OCI-LY1 (cell line): ENCODE measurements at regions not wholly inside any gene's neighbourhood (a gene's known extent, or its start where the extent isn't known, plus 50 kb on each side); places are given as distances from the start of the nearest gene placed in this dataset.
"Not testable (repeated sequence)": the region's sequence is repeated elsewhere in the genome, so short reads cannot be mapped to it uniquely, and the experiment has no call there.

Source experiments
- H2AFZ ChIP-seq: fragments of 200-600 bp; sonication (generic), shearing (Covaris generic); 2 replicates; pipeline ENCODE4 v1.6.0; 2014; ENCODE audit warnings: antibody characterized with exemption, mild to moderate bottlenecking, low read length
- H3F3A ChIP-seq: fragments of 200-600 bp; sonication (generic), shearing (Covaris generic); 2 replicates; pipeline ENCODE4 v1.6.0; 2014; ENCODE audit warnings: mild to moderate bottlenecking, antibody characterized with exemption, low read length, moderate library complexity; ENCODE audit not compliant: insufficient read depth
- H3K27ac ChIP-seq: fragments of 200-600 bp; sonication (generic); 2 replicates; pipeline ENCODE4 v1.5.1; 2014; ENCODE audit warnings: low read length, mixed run types, mild to moderate bottlenecking, low read depth; ENCODE audit not compliant: poor library complexity, severe bottlenecking
- H3K27me3 ChIP-seq: fragments of 200-600 bp; sonication (generic); 2 replicates; pipeline ENCODE4 v1.6.0; 2014; ENCODE audit warnings: antibody characterized with exemption, mild to moderate bottlenecking, low read length, moderate library complexity; ENCODE audit not compliant: insufficient read depth
- H3K36me3 ChIP-seq: fragments of 200-600 bp; sonication (generic); 2 replicates; pipeline ENCODE4 v1.6.1; 2014; ENCODE audit warnings: mild to moderate bottlenecking, antibody characterized with exemption, low read length, moderate library complexity, mixed read lengths; ENCODE audit not compliant: insufficient read depth
- H3K4me1 ChIP-seq: fragments of 200-600 bp; sonication (generic); 2 replicates; pipeline ENCODE4 v1.5.1; 2014; ENCODE audit warnings: mild to moderate bottlenecking, low read length, moderate library complexity; ENCODE audit not compliant: insufficient read depth, severe bottlenecking
- H3K4me2 ChIP-seq: fragments of 200-600 bp; sonication (generic), shearing (Covaris generic); 2 replicates; pipeline ENCODE4 v1.6.1; 2014; ENCODE audit warnings: low read length
- H3K4me3 ChIP-seq: fragments of 200-600 bp; sonication (generic); 2 replicates; pipeline ENCODE4 v1.5.1; 2014; ENCODE audit warnings: low read length, low read depth, mild to moderate bottlenecking, mixed read lengths; ENCODE audit not compliant: poor library complexity, severe bottlenecking
- H3K79me2 ChIP-seq: fragments of 200-600 bp; shearing (Covaris generic); 2 replicates; pipeline ENCODE4 v1.6.1; 2016; ENCODE audit warnings: mixed run types, low read length, mixed read lengths; ENCODE audit not compliant: insufficient read depth
- H3K9ac ChIP-seq: fragments of 200-600 bp; sonication (generic), shearing (Covaris generic); 2 replicates; pipeline ENCODE4 v1.6.1; 2014; ENCODE audit warnings: mild to moderate bottlenecking, low read length, mixed read lengths
- H3K9me2 ChIP-seq: fragments of 200-600 bp; sonication (generic), shearing (Covaris generic); 2 replicates; pipeline ENCODE4 v1.6.1; 2014; ENCODE audit warnings: low read depth, mild to moderate bottlenecking, low read length, mixed read lengths
- H3K9me3 ChIP-seq: fragments of 200-600 bp; shearing (Covaris generic); 2 replicates; pipeline ENCODE4 v1.6.1; 2014; ENCODE audit warnings: low read length, mixed read lengths
- H4K20me1 ChIP-seq: fragments of 200-600 bp; sonication (generic), shearing (Covaris generic); 2 replicates; pipeline ENCODE4 v1.6.0; 2016; ENCODE audit warnings: mild to moderate bottlenecking, low read length; ENCODE audit not compliant: insufficient read depth
- EZH2 ChIP-seq: fragments of 200-600 bp; sonication (generic), shearing (Covaris generic); IDR thresholded peaks from 2 replicates; pipeline ENCODE4 v1.8.0; 2017; ENCODE audit warnings: borderline replicate concordance, mixed run types, mild to moderate bottlenecking, antibody characterized with exemption, low read length, moderate library complexity, mixed read lengths
- TF ChIP-seq, protein P1 (sequence below): fragments of 200-600 bp; sonication (generic), shearing (Covaris generic); IDR thresholded peaks from 2 replicates; pipeline ENCODE4 v1.5.1; 2017; ENCODE audit warnings: mild to moderate bottlenecking, antibody characterized with exemption, low read length, moderate library complexity, mixed read lengths

DNA sequence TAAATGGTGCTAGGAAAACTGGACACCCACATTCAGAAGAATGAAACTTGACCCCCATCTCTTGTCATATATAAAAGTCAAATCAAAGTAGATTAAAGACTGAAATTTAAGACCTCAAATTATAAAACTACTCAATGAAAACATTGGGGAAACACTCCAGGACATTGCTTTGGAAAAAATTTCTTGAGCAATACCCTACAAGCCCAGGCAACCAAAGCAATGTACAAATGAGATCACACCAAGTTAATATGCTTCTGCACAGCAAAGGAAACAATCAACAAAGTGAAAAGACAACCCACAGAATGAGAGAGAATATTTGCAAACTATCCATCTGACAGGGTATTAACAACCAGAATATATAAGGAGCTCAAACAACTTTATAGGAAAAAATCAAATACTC is 407.9 kb upstream of the BTBD3 start:
- H3K27ac ChIP-seq, result no peak overlapping the region
- H3K4me2 ChIP-seq, result no peak overlapping the region
- H3K9me3 ChIP-seq, result no peaks in the 10 kb centered on the region
- no peak overlapping the region for H3K9ac ChIP-seq
- no peaks in the 10 kb centered on the region for H4K20me1 ChIP-seq
- no peak overlapping the region for H2AFZ ChIP-seq
- TF ChIP-seq EZH2, result no peak
- TF ChIP-seq, protein P1, sequence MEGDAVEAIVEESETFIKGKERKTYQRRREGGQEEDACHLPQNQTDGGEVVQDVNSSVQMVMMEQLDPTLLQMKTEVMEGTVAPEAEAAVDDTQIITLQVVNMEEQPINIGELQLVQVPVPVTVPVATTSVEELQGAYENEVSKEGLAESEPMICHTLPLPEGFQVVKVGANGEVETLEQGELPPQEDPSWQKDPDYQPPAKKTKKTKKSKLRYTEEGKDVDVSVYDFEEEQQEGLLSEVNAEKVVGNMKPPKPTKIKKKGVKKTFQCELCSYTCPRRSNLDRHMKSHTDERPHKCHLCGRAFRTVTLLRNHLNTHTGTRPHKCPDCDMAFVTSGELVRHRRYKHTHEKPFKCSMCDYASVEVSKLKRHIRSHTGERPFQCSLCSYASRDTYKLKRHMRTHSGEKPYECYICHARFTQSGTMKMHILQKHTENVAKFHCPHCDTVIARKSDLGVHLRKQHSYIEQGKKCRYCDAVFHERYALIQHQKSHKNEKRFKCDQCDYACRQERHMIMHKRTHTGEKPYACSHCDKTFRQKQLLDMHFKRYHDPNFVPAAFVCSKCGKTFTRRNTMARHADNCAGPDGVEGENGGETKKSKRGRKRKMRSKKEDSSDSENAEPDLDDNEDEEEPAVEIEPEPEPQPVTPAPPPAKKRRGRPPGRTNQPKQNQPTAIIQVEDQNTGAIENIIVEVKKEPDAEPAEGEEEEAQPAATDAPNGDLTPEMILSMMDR, result no peak
- no peaks in the 10 kb centered on the region for H3K36me3 ChIP-seq
- H3K4me3 ChIP-seq, result no peak overlapping the region
- no peaks in the 10 kb centered on the region for H3F3A ChIP-seq
- no peaks in the 10 kb centered on the region for H3K79me2 ChIP-seq
- no peaks in the 10 kb centered on the region for H3K4me1 ChIP-seq
- no peaks in the 10 kb centered on the region for H3K9me2 ChIP-seq
- no peaks in the 10 kb centered on the region for H3K27me3 ChIP-seq

DNA sequence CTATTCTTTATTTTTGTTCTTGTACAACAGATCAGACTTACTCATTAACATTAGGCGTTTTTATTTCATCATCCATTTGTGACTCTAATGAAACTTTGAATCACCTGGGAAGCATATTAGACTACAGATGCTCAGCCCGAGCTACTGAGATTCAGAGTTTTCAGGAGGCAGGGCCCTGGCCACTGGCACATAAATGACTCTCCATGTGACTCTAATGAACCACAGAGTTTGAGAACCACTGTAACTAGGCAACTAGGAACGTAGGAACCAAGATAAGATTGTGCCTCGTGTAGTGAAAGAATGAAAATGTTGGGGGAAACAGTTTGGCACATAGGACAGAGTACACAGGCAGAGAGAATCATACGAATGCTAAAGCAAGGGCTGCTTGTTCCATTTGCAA is 405.9 kb upstream of the BTBD3 start:
- Histone ChIP-seq H3K27ac (no peak overlapping the region), H3K4me2 (no peak overlapping the region), H3K79me2 (no peaks in the 10 kb centered on the region), H3K27me3 (no peaks in the 10 kb centered on the region), H3K9me3 (no peaks in the 10 kb centered on the region), H3F3A (no peaks in the 10 kb centered on the region), H4K20me1 (no peaks in the 10 kb centered on the region), H3K9ac (no peak overlapping the region), H2AFZ (no peak overlapping the region), H3K4me3 (no peak overlapping the region), H3K9me2 (no peaks in the 10 kb centered on the region), H3K4me1 (no peaks in the 10 kb centered on the region), H3K36me3 (no peaks in the 10 kb centered on the region)
- no peak for TF ChIP-seq EZH2
- TF ChIP-seq, protein P1, result no peak

DNA sequence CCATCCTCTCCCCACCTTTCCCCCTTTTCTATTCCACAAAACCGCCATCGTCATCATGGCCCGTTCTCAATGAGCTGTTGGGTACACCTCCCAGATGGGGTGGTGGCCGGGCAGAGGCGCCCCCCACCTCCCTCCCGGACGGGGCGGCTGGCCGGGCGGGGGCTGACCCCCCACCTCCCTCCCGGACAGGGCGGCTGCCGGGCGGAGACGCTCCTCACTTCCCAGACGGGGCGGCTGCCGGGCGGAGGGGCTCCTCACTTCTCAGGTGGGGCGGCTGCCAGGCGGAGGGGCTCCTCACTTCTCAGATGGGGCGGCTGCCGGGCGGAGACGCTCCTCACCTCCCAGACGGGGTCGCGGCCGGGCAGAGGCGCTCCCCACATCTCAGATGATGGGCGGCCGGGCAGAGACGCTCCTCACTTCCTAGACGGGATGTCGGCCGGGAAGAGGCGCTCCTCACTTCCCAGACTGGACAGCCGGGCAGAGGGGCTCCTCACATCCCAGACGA is 404.4 kb upstream of the BTBD3 start:
- H3K27me3 ChIP-seq, H3K79me2 ChIP-seq, H3K27ac ChIP-seq, H3K9me2 ChIP-seq, H2AFZ ChIP-seq, H3K9ac ChIP-seq, H3F3A ChIP-seq, H4K20me1 ChIP-seq, H3K36me3 ChIP-seq, H3K9me3 ChIP-seq, H3K4me3 ChIP-seq, H3K4me1 ChIP-seq, H3K4me2 ChIP-seq: not testable (repeated sequence)

DNA sequence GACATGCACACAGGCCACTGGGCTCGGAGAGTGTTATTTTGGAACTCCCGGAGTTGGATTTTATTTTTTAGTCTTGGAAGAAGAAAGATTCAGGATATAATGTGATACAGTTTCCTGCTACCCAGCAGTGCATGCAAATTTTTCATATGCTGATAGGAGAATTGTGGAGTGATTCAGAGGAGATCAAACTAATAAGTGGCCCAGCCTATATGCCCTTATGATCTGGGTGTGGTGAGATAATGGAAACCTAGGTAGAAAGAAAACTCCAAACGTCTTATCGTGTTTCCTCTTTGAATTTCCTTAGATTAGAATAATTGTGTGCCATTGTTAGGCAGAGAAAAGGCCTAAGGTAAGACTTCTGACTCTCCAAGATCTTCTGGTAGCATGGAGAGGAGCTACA is 401.2 kb upstream of the BTBD3 start:
- H3K79me2 ChIP-seq, result no peaks in the 10 kb centered on the region
- H3K4me1 ChIP-seq, result no peaks in the 10 kb centered on the region
- H3K27me3 ChIP-seq, result no peaks in the 10 kb centered on the region
- H3K9me2 ChIP-seq, result no peaks in the 10 kb centered on the region
- no peak overlapping the region for H2AFZ ChIP-seq
- no peak overlapping the region for H3K27ac ChIP-seq
- no peak overlapping the region for H3K4me3 ChIP-seq
- TF ChIP-seq EZH2, result no peak
- TF ChIP-seq, protein P1, result no peak
- H3K36me3 ChIP-seq, result no peaks in the 10 kb centered on the region
- H3F3A ChIP-seq, result no peaks in the 10 kb centered on the region
- H3K9ac ChIP-seq, result no peak overlapping the region
- no peaks in the 10 kb centered on the region for H3K9me3 ChIP-seq
- no peak overlapping the region for H3K4me2 ChIP-seq
- no peaks in the 10 kb centered on the region for H4K20me1 ChIP-seq
